Heart right ventricle (tissue), 16 donors: ENCODE measurements at regions not wholly inside any gene's neighbourhood (a gene's known extent, or its start where the extent isn't known, plus 50 kb on each side); places are given as distances from the start of the nearest gene placed in this dataset.

Source experiments
- ATAC-seq, 8 donors: fragments of 200-7000 bp; cut with Tn5 transposase; one replicate each; pipeline ENCODE4 v1.9.1; 2020; ENCODE audit warnings: mild to moderate bottlenecking in 8 of 8, moderate library complexity in 8 of 8, moderate number of reproducible peaks in 1 of 8
- DNase-seq, 2 donors: peaks; one replicate each; pipeline ENCODE4 v3.0.0-alpha.2; 2020
- H3K27ac ChIP-seq, 10 donors: fragments of 200-600 bp; sonication (generic) in 2 of 10; one replicate each; pipeline versions ENCODE4 v1.5.0 to v1.8.0; 2020 to 2022; ENCODE audit warnings: mild to moderate bottlenecking in 3 of 10
- H3K27me3 ChIP-seq, 7 donors: fragments of 200-600 bp; one replicate each; pipeline ENCODE4 v1.8.0; 2021 to 2022; ENCODE audit warnings: mild to moderate bottlenecking in 2 of 7
- H3K36me3 ChIP-seq, 9 donors: fragments of 200-600 bp; sonication (generic) in 1 of 9; one replicate each; pipeline versions ENCODE4 v1.5.0 to v1.8.0; 2020 to 2022; ENCODE audit warnings: mild to moderate bottlenecking in 2 of 9
- H3K4me1 ChIP-seq, 9 donors: fragments of 200-600 bp; sonication (generic) in 1 of 9; one replicate each; pipeline versions ENCODE4 v1.5.0 to v1.8.0; 2020 to 2022; ENCODE audit warnings: mild to moderate bottlenecking in 4 of 9
- H3K4me3 ChIP-seq, 10 donors: fragments of 200-600 bp; sonication (generic) in 2 of 10; one replicate each; pipeline versions ENCODE4 v1.5.0 to v1.8.0; 2020 to 2022; ENCODE audit warnings: mild to moderate bottlenecking in 7 of 10, moderate library complexity in 2 of 10
- H3K9me3 ChIP-seq, 11 donors: fragments of 200-600 bp in 10 of 11; sonication (generic) in 2 of 11; one replicate each; pipeline versions ENCODE4 v1.5.0 to v1.8.0; 2013 to 2022; ENCODE audit warnings: mild to moderate bottlenecking in 2 of 11, control low read depth in 1 of 11, moderate library complexity in 1 of 11
- CTCF ChIP-seq, 9 donors: fragments of 200-600 bp; sonication (generic) in 2 of 9; IDR thresholded peaks; one replicate each; pipeline versions ENCODE4 v1.5.0 to v1.8.0; 2021 to 2022; ENCODE audit warnings: antibody characterized with exemption in 9 of 9, mild to moderate bottlenecking in 5 of 9, moderate library complexity in 1 of 9
- WGBS, 2 donors: extraction: QIAGEN DNeasy Blood & Tissue Kit; methylation state at CpG; one replicate each; pipeline ENCODE4 v1.1.7; 2013; ENCODE audit warnings: inconsistent platforms in 1 of 2; 5-methylcytosine and 5-hydroxymethylcytosine counted together
- intact Hi-C, 10 donors: fragments of 100-400 bp; cut with DNase I; formaldehyde crosslinking; loops; one replicate each; pipeline versions ENCODE4 v1.11.1 to v1.14.2; 2022
- donor health status: Arrhythmogenic right ventricular cardiomyopathy.
- donor health status: ischemic (EF 13 %, LVEDD 7.1; RV severe dilation, severe dysfunction).
- donor health status: healthy with polysubstance abuse.
- donor health status: DM: no; HTN: yes; CAD: no.
- donor health status: DM: no; HTN: no; CAD: no.
- donor health status: ischemic (EF 25% LVEDD 6.9; RV normal size, moderate dysfunction).
- donor health status: ischemic (EF 25% LVEDD 5.7; RV mildly dilated, moderate dysfunction).
- donor health status: healthy.
- donor health status: DM: yes; HTN: yes; CAD: no.
- donor health status: Ischemic cardiomyopathy.
- donor health status: ischemic (EF 35%, LVEDD 5.7; RV mildly dilated, moderate dysfunction).
- donor health status: nonischemic (EF 11% LVEDD 7.7; RV severe dilation, severe dysfunction).
- donor health status: DM: yes; HTN: yes; CAD: no.
- donor health status: PGD.
- donor health status: ischemic (EF 29% LVEDD 5.4; RV normal size, mild dysfunction).
- donor health status: nonischemic (EF 23%, LVEDD 6.1; RV moderate dilation, normal function).

- H3K9me3 ChIP-seq, result no peaks in the 10 kb centered on the region
- WGBS, 2 donors, result 19 to 22% methylated on average over 1 of the region's 1 CpG
- intact Hi-C loops, result no loop called here
- DNase-seq (no peak), ATAC-seq (no peak)
- no peaks in the 10 kb centered on the region for H3K4me1 ChIP-seq
- peaks cover 0 to 20% (median 0%) of the 10 kb centered on the region in 7 donors for H3K27me3 ChIP-seq
- no peak overlapping the region for H3K4me3 ChIP-seq
- TF ChIP-seq CTCF (IDR thresholded peaks at IDR 0.05), result no peak
- H3K36me3 ChIP-seq, result no peaks in the 10 kb centered on the region
- no peak overlapping the region for H3K27ac ChIP-seq
Observed at GRCh38 chr16:72241008-72241407, 69.1 kb upstream of the PMFBP1 start.

- H3K27ac ChIP-seq, result no peak overlapping the region
- TF ChIP-seq CTCF (IDR thresholded peaks at IDR 0.05), result no peak
- H3K4me3 ChIP-seq, result no peak overlapping the region
- ATAC-seq, result no peak
- intact Hi-C loops, result no loop called here
- H3K27me3 ChIP-seq, result peaks cover 0 to 20% (median 0%) of the 10 kb centered on the region in 7 donors
- H3K4me1 ChIP-seq, result no peaks in the 10 kb centered on the region
- DNase-seq, result no peak
- 71 to 87% methylated on average over 2 of the region's 2 CpGs for WGBS, 2 donors
- no peaks in the 10 kb centered on the region for H3K36me3 ChIP-seq
- no peaks in the 10 kb centered on the region for H3K9me3 ChIP-seq
Observed at GRCh38 chr16:72240466-72240865, 68.5 kb upstream of the PMFBP1 start.

GRCh38 chr16:72236866-72237265, 64.9 kb upstream of the PMFBP1 start:
- H3K27ac ChIP-seq, result no peak overlapping the region
- WGBS, 2 donors, result 66 to 75% methylated on average over 2 of the region's 2 CpGs
- ATAC-seq, result no peak
- H3K4me1 ChIP-seq, result no peaks in the 10 kb centered on the region
- peaks cover 0 to 3% (median 0%) of the 10 kb centered on the region in 11 donors for H3K9me3 ChIP-seq
- intact Hi-C loops, result no loop called here
- H3K27me3 ChIP-seq, result peaks cover 0 to 12% (median 0%) of the 10 kb centered on the region in 7 donors
- no peak for TF ChIP-seq CTCF (IDR thresholded peaks at IDR 0.05)
- no peaks in the 10 kb centered on the region for H3K36me3 ChIP-seq
- no peak for DNase-seq
- no peak overlapping the region for H3K4me3 ChIP-seq

- intact Hi-C loops, result no loop called here
- Histone ChIP-seq H3K4me3 (no peak overlapping the region), H3K27ac (no peak overlapping the region), H3K4me1 (no peaks in the 10 kb centered on the region), H3K36me3 (no peaks in the 10 kb centered on the region), H3K9me3 (peaks cover 0 to 3% (median 0%) of the 10 kb centered on the region in 11 donors), H3K27me3 (no peaks in the 10 kb centered on the region)
- WGBS, 2 donors, result 78 to 84% methylated on average over 5 of the region's 5 CpGs
- no peak for DNase-seq
- ATAC-seq, result no peak
- TF ChIP-seq CTCF (IDR thresholded peaks at IDR 0.05), result no peak
Observed at GRCh38 chr16:72234387-72234786, 62.4 kb upstream of the PMFBP1 start.
